ENCODE measurements at regions not wholly inside any gene's neighbourhood (a gene's known extent, or its start where the extent isn't known, plus 50 kb on each side); places are given as distances from the start of the nearest gene placed in this dataset.
"Not testable (repeated sequence)": the region's sequence is repeated elsewhere in the genome, so short reads cannot be mapped to it uniquely, and the experiment has no call there.

- no peak for DNase-seq (ENCODE audit: low read depth in 3 of 3)
Observed at GRCh38 chr6:4264081-4264480, 128.7 kb upstream of the ECI2 start.

GRCh38 chr6:4262526-4262925 is 127.2 kb upstream of the ECI2 start:
- no peak for DNase-seq (ENCODE audit: low read depth in 3 of 3)

GRCh38 chr6:4259391-4259790 is 124.0 kb upstream of the ECI2 start:
- DNase-seq (ENCODE audit: low read depth in 3 of 3) = no peak

GRCh38 chr6:4258733-4259132 is 123.4 kb upstream of the ECI2 start:
- DNase-seq (ENCODE audit: low read depth in 3 of 3) = no peak

GRCh38 chr6:4256969-4257368 is 121.6 kb upstream of the ECI2 start:
- DNase-seq (ENCODE audit: low read depth in 3 of 3) = no peak

- DNase-seq (ENCODE audit: low read depth in 3 of 3) = no peak
Observed at GRCh38 chr6:4253604-4254231, 118.3 kb upstream of the ECI2 start.

- DNase-seq (ENCODE audit: low read depth in 3 of 3) = not testable (repeated sequence)
Observed at GRCh38 chr6:4252445-4252844, 117.1 kb upstream of the ECI2 start.

- no peak for DNase-seq (ENCODE audit: low read depth in 3 of 3)
Observed at GRCh38 chr6:4250645-4251044, 115.3 kb upstream of the ECI2 start.

GRCh38 chr6:4243832-4244231 is 108.5 kb upstream of the ECI2 start:
- not testable (repeated sequence) for DNase-seq (ENCODE audit: low read depth in 3 of 3)

GRCh38 chr6:4243237-4243636 is 107.9 kb upstream of the ECI2 start:
- DNase-seq (ENCODE audit: low read depth in 3 of 3) = no peak

- no peak for DNase-seq (ENCODE audit: low read depth in 3 of 3)
Observed at GRCh38 chr6:4242601-4243000, 107.2 kb upstream of the ECI2 start.

- no peak for DNase-seq (ENCODE audit: low read depth in 3 of 3)
Observed at GRCh38 chr6:4240148-4240547, 104.8 kb upstream of the ECI2 start.

- no peak for DNase-seq (ENCODE audit: low read depth in 3 of 3)
Observed at GRCh38 chr6:4225161-4225872, 89.9 kb upstream of the ECI2 start.

GRCh38 chr6:4224067-4224978 is 88.9 kb upstream of the ECI2 start:
- no peak for DNase-seq (ENCODE audit: low read depth in 3 of 3)

GRCh38 chr6:4220558-4220957 is 85.2 kb upstream of the ECI2 start:
- DNase-seq (ENCODE audit: low read depth in 3 of 3) = no peak

- DNase-seq (ENCODE audit: low read depth in 3 of 3) = not testable (repeated sequence)
Observed at GRCh38 chr6:4218619-4219317, 83.4 kb upstream of the ECI2 start.

GRCh38 chr6:4212588-4212987 is 77.2 kb upstream of the ECI2 start:
- no peak for DNase-seq (ENCODE audit: low read depth in 3 of 3)

GRCh38 chr6:4210629-4211419 is 75.4 kb upstream of the ECI2 start:
- peak; percentile 41 to 53 (median 44) for DNase-seq (ENCODE audit: low read depth in 3 of 3)

- DNase-seq (ENCODE audit: low read depth in 3 of 3) = no peak
Observed at GRCh38 chr6:4209196-4209595, 73.8 kb upstream of the ECI2 start.

GRCh38 chr6:4208158-4208557 is 72.8 kb upstream of the ECI2 start:
- DNase-seq (ENCODE audit: low read depth in 3 of 3) = no peak

Measured in stimulated activated CD4-positive, alpha-beta T cell treated with anti-CD3 and anti-CD28 coated beads, TNF-alpha, amount 100 ng/mL, for 48 hours (primary cell).